HG03196 (cell line): ENCODE measurements at regions not wholly inside any gene's neighbourhood (a gene's known extent, or its start where the extent isn't known, plus 50 kb on each side); places are given as distances from the start of the nearest gene placed in this dataset.
"Not testable (repeated sequence)": the region's sequence is repeated elsewhere in the genome, so short reads cannot be mapped to it uniquely, and the experiment has no call there.

Source experiments
- ATAC-seq: cut with Tn5 transposase; IDR thresholded peaks from one replicate; pipeline ENCODE4 v1.9.1; 2021; ENCODE audit not compliant: unreplicated experiment

DNA sequence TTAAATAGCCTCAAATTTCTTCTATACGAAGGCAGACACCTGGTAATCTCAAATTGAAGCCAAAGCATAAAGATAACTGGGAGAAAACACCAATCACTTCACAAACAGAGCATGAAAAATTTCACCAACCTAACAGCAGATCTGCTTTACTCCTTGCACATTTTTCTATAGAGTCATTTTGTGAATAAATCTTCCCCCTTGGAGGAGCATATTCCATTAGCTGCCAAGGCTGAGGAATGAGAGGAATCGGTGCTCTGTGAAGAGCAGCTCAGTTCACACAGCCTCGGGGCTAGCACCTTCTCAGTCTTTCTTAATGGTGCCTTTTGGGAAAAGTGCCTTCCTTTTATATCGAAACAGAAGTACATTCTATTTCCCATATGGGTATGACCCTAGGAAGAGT is 1313.7 kb upstream of the NRXN1 start:
- ATAC-seq: no peak

DNA sequence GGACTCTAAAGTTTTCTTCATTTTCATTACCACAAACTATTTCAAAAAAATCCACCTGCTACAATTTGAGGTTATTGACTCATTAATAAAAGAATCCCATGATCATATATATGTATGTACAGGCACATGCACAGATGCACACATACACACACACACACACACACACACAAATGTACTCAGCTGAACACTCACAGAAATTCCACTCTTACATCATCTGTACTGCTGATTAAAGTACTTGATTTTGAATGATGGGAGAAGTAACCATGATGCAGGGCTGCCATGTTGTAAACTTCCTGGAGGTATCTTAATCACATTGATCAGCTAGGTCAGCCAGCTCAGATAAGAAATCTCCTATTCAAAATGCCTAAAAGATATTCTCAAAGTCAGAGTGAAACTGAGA is 1313.2 kb upstream of the NRXN1 start:
- ATAC-seq: no peak

DNA sequence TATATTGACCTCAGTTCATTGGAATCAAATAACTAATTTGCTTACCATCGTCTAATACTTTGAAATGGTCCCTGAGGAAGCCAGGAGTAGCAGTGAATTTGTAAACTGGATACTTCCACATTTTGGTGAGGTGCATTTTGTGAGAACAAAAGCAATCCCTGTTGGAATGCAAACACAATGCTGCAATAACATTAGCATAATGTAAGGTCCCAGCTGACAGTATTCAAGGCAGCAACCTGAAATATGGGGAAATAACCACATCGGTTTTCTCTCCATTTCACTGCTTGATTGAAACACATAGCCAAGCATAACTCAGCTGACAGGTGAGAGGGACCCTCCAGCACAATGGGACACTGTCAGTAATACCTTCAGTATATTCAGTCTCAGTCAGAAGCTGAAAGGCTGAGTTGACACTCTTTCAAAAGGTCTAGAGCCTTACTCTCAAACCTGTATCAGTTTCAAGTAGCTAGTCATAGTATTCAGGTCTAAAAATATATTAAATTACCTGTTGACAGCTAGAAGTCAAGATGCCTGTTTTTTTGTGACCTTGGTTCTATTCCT is 1311.9 kb upstream of the NRXN1 start:
- ATAC-seq: no peak

DNA sequence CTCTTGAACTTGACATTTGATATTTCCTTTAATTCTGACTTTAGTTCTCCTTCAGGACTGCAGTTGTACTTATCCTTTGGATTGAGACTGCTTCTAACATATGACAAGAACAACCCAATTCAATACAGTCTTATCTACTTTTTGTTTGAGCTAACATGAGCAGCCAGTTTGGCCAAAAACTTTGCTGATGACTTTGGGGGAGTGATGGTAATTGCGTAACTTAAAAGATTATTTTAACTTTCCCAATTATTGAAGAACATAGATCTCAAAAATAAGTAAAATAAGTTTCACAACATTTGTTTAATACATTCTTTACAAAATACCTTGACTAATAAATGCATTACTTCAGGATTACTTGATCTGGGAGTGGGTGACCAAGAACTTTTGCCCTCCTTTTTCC is 1311.1 kb upstream of the NRXN1 start:
- no peak for ATAC-seq

DNA sequence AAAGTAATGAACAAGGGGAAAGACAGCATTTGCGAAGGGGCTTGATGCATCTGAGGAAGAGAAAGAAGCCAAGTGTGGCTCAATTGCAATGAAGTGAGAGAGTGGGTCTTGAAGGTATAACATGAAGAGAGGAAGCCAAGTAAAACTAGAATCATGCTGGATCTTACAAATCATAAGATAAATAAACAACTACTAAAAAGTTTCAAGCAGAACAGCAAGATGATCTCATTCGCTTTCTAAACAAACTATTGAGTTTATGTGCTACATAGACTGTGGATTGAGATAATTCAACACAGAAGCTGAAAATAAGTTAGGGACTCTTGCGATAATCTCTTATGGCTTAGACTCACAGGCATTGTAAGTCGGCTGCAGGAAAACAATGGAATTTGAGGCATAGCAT is 1310.5 kb upstream of the NRXN1 start:
- no peak for ATAC-seq

DNA sequence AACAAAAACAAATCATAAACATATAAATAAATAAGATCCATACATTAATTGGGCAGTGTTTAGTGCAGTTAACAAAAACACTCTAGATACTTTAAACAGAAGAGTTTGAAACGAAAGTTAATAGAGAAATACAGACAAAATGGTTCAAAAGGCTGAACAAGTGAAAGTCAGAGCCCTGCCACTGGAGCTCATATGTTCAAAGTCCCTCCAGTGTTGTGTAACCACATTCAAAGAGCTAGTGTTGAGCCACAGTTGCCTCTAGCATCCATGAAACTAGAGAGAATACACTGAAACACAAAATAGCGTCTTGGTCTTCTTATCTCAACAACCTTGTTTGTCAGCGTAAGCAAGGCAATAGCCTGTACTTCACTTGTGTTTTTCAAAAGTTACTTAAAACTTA is 1309.8 kb upstream of the NRXN1 start:
- ATAC-seq: no peak

DNA sequence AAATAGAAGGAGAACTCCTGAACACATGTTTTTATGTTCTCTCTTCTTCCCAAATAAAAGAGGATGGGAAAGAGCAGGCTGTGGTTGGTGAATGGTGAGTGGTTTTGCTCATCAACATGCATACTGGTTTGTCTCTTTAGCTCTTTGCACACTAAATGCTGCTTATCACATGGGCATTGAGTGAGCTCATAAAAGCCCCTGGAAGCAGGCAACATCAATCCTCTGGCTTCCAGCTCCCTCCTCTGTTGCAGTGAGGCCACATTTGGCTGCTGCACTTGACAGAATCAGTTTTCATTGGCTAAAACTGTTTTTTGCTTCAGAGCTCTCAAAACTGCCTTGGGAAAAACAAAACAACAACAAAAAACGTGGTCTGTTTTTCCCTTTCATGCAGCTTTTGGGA is 1308.2 kb upstream of the NRXN1 start:
- no peak for ATAC-seq

DNA sequence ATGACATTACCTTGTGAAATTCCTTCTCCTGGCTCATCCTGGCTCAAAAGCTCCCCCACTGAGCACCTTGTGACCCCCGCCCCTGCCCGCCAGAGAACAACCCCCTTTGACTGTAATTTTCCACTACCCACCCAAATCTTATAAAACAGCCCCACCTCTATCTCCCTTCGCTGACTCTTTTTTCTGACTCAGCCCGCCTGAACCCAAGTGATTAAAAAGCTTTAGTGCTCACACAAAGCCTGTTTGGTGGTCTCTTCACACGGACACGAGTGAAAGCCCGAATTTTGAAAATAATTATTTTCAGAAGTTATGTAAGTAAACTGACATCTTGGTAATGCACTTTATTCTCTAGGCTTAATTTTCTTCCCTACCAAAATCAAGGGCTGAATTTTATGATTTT is 1305.9 kb upstream of the NRXN1 start:
- ATAC-seq: not testable (repeated sequence)

DNA sequence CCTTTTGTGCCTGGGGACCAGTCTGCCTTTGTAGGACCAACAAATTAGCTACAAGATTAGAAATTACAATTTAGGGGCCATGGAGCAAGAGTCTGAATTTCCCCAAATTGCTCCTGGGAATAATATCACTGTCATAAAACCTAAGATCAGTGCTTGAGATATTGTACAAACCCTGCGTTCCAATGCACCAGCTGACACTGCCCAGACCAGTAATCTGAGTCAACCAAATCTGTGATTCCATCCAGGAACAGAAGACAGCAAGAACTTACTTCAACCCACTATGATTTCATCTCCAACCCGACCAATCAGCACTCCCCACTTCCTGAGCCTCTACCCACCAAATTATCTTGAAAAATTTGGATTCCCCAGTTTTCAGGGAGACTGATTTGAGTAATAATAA is 1305.0 kb upstream of the NRXN1 start:
- no peak for ATAC-seq

DNA sequence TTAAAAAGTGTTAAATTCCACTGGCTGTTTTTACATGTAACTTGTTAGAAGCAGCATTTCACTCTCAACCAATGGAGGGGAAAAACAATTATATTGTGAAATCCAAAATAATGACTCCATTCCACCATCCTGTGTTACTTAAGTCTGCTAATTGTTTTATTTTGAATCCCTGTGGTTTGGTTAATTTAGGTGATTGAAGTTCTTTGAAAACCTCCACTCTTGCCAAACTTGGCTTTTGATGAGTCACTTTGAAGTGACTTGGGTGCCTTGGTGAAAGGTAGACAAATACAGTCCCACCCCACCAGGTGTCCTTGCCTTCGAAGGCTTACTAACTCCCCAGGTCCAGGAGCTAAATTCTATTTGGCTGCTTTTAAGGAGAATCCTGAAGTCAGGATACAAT is 1303.8 kb upstream of the NRXN1 start:
- ATAC-seq: no peak

DNA sequence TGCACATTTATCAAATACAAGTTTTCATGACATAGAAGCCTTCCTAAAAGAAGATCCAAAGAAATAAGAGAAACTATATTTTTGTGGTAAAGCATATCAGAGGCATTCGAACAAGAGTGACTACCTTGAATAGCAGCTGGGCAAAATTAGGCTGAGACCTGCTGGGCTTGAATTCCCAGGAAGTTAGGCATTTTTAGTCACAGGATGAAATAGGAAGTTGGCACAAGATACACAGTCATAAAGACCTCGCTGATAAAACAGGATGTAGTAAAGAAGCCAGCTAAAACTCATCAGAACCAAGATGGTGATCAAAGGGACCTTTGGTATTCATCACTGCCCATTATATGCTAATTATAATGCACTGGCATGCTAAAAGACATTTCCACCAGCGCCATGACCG is 1302.3 kb upstream of the NRXN1 start:
- no peak for ATAC-seq

DNA sequence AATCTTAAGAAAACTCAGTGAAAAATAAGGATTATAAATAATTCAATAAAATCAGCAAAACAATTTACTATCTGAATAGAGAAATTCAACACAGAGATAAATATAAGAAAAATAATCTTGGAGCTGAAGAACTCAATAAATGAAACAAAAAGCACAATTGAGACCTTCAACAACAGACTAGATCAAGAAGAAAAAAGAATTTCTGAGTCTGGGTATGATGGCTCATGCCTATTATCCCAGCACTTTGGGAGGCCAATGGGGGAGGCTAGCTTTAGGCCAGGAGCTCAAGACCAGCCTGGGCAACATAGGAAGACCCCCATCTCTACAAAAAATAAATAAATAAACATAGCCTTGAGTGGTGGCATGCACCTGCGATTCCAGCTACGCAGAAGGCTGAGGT is 1295.7 kb upstream of the NRXN1 start:
- no peak for ATAC-seq

DNA sequence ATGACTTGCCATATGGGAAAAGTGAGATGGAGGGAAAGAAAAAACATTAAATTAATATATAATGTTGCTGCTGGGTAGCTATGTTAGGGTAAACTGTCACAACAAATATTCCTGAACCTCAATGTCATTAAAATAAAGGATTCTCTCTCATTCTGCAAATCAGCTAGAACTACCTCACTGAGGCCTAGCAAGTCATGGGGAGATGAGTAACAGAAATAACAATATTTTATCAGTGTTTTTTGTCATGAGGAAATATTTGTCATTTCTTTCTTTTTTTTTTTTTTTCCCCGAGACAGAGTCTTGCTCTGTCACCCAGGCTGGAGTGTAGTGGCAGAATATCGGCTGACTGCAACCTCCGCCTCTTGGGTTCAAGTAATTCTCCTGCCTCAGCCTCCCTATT is 1282.3 kb upstream of the NRXN1 start:
- ATAC-seq: no peak

DNA sequence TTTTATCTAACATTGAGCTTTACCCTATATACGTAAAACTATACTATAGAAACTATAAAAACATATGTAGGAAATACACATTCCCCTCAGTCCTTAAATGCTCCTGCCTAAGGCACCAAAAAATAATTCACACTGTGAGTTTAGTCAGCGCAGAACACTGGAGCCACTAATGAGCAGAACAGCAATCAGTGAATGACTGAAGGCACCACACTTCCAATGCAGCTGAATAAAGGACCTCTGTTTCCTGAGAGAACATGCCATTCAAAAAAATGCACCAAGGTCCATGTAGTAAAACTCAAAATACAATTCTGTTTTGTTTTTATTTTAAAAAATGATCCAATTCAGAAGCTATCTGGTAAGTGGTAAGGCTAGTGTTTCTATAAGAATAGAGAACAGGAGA is 1280.6 kb upstream of the NRXN1 start:
- ATAC-seq: no peak

DNA sequence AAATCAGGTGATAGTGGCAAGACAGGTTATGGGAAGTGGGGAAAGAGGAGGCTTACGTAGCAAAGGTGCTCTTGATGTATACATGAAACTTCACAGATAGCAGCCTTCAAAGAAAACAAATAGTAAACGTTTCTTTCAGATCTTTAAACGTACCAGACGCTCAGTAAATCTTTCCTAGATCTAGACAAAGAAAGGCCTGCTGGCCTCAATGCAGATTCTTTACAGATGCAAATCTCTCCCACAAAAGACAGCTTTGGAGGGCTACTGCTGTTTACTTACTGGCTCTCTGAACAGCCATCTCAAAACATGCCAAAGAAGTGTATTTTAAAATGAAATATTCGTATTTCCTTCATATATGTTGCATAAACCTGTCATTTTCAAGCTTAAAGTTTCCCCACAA is 1279.9 kb upstream of the NRXN1 start:
- ATAC-seq: no peak

DNA sequence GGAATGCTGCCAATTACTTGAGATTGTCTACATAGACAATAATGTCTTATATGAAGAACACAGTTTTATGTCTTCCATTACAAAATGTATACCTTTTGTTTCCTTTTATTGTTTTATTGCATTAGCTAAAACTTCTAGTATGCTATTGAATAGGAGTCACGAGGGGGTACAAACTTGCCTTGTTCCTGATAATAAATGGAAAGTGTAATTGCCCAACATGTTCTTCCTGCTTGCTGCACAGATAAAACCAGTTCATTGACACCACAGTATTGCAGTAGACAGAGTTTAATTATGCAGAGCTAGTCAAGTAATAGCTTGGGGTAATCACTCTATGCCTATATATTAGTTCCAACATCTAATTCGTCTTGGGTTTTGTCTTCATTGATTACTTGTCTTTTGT is 1276.2 kb upstream of the NRXN1 start:
- no peak for ATAC-seq

DNA sequence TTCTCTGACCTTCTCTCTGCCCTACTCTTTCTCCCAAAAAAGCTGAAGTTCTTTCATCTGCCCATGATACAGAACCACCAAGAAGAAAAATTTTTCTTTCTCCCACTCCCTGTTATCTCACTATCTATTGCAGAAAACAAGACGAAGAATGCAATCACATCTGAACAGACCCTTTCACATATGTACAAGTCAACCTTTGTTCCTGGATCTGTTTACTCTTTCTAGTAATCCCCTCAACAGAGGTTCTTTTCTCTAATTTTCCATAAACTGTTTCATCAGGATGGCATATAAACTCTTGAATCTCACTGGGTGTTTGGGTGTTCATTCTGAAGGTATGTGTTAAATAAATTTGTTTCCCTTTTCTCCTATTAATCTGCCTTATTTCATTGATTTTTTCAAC is 1262.7 kb upstream of the NRXN1 start:
- ATAC-seq: no peak

DNA sequence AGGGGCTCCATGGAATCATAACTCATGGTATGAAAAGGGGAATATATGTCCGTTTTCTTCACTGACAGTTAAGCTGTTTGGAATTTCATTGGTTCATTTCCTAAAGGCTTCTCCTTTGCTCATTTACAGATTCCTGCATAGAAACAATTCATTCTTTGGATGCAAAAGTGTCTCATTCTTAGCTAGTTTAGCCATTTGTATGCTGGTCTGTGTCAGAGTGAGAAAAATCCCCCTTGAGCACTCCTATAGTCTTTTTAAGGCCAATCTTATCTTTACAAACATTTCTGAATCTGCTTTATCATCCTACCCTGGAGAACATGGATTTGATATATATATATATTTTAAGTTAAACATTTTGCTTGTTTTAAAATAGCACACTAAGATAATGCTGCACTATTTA is 1260.9 kb upstream of the NRXN1 start:
- no peak for ATAC-seq

DNA sequence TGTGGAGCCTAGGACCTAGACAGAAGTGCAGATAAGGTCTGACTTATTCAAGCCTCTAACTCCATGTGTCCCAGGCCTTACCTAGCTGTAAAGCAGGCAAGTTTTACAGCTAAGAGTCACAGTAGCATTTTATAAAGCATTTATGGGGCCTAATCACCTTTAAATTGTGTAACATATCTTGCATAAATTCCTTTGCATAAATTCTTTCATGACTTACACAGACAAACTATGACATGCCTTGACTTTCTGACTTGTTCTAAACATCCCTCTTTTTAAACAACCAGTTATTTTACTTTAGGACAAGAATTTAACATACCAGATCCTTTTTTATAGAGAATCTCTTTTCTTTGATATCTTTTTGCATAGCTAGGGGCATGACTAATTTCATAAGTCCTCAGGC is 1257.8 kb upstream of the NRXN1 start:
- no peak for ATAC-seq

DNA sequence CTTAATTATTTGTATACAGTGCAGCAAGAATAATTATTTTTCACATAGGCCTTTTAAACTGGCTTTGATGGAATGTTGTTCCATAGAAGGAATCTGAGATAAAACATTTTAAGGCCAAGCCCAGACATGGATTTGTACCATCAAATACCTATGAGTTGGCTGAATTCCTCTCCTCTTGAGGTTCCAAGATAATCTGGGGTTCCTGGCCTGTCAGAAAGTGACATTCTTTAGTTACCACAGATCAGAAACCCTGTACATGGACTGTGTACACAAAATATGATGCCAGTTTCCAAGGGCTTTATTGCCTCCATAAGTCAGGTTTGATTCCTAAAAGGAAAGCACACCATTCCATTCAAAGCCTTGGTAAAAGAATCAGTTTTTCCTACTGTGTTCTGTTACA is 1256.7 kb upstream of the NRXN1 start:
- ATAC-seq: no peak

DNA sequence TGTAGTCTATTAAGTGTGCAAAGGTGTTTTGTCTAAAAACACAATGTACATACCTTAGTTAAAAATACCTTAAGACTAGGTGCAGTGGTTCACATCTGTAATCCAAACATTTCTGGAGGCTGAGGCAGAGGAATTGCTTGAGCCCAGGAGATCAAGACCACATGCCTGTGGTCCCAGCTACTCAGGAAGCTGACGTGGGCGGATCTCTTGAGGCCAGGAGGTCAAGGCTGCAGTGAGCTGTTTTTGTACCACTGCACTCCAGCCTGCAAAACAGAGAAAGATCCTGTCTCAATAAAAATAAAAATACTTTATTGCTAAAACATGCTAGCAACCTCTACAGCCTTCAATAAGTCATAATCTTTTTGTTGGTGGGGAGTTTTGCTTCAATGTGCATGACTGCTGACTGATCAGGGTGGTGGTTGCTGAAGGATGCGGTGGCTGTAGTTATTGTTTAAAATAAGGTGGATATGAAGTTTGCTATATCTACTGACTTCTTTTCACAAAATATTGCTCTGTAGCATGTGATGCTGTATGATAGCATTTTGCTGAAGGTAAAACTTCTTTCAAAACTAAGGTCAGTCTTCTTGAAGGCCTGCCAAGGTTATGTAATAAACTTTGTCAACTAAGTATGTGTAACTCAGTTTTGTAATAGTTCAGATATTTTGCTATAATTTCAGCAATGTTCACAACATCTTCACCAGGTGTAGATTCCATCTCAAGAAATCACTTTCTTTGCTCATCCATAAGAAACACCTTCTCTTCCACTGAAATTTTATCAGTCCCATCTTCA is 1238.0 kb upstream of the NRXN1 start:
- ATAC-seq: no peak

DNA sequence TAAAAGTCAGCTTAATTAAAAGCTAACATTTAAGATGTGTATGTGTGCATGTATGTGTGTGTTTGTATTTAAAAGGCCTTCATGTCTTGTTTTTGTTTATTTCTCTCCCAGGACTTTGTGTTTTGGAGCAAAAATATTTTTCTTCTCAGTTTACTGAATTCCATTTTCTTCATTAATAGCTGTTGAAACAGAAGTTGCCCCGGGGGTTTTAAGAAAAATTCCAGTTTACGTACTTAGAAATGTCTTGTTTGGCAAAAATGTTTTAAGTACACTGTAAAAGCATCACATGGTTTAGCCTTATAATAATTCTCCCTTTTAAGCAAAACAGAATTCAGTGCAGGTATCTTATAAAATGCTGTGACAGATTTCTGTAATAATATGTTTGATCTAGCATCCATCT is 1233.0 kb upstream of the NRXN1 start:
- ATAC-seq: no peak

DNA sequence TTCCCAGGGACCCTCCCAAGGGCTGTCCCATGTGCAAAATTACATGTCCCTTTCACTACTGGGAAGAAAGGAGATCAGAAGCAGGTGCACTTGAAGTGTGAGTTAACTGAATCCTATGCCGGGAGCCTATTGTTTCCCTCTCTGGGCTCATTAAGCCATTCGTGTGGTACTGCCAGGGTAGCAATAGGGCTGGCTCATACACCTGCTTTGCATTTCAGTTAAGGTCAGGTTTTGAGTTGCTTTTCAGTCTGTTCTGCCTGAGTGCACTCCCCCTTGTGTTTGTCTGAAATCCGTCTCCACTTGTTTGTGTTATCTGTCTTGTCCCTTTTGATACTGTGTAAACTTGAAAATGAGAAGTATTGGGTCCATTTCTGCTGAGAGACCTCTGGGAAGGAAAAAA is 1232.6 kb upstream of the NRXN1 start:
- no peak for ATAC-seq
